Right ventricle myocardium superior (tissue), 1 donor: ENCODE measurements at regions not wholly inside any gene's neighbourhood (a gene's known extent, or its start where the extent isn't known, plus 50 kb on each side); places are given as distances from the start of the nearest gene placed in this dataset.
A peak's percentile ranks its signal among the peaks of the same experiment; 100 is the strongest.
"Not testable (repeated sequence)": the region's sequence is repeated elsewhere in the genome, so short reads cannot be mapped to it uniquely, and the experiment has no call there.

Experiments
- ATAC-seq: fragments of 200-7000 bp; cut with Tn5 transposase; one replicate; pipeline ENCODE4 v1.9.1; 2020; ENCODE audit warnings: mild to moderate bottlenecking; ENCODE audit not compliant: poor library complexity
- DNase-seq: peaks from one replicate; pipeline ENCODE4 v3.0.0-alpha.2; 2020
- intact Hi-C: fragments of 100-400 bp; cut with DNase I; formaldehyde crosslinking; loops from one replicate; pipeline ENCODE4 v1.11.2; 2022
- donor health status: DM: no; HTN: yes; CAD: no; lungs with severe emphysema.

DNA sequence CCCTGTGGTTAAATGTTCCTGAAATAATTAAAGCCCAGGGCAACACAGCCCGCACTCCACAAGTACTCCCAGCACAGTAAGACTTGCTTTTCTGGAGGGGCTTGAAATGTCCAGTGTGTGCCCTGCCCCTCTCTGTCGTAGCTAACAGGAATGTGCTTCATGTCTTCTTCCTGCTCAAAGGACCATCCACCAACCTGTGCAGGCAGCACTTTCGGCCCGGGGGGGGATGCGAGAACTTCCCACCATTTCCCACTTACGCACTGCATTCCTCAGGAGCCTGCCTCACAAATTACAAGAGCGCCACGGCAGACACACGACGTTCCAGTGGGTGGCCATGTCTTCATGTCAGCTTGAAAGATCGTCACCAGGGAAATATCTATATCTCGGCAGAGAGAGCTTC is 70.3 kb upstream of the CLEC6A start:
- intact Hi-C loops, DNase-seq, ATAC-seq: not testable (repeated sequence)

DNA sequence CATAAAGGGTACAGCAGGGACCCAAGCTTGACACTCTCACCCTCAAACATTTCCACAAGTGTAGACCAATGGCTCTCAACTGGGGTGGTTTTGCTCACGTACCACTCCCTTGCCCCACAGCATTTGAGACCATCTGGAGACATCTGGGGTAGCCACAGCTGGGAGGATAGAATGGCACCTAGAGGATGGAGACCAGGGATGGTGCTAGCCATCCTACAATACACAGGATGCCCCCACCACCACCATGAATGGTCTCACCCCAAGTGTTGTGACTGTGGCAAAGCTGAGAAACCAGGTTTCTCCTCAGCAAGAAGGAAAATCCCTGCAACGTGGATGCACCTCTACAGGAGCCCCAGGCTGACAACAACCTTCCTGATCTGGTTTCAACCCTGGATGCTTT is 69.1 kb upstream of the CLEC6A start:
- DNase-seq, ATAC-seq, intact Hi-C loops: not testable (repeated sequence)

DNA sequence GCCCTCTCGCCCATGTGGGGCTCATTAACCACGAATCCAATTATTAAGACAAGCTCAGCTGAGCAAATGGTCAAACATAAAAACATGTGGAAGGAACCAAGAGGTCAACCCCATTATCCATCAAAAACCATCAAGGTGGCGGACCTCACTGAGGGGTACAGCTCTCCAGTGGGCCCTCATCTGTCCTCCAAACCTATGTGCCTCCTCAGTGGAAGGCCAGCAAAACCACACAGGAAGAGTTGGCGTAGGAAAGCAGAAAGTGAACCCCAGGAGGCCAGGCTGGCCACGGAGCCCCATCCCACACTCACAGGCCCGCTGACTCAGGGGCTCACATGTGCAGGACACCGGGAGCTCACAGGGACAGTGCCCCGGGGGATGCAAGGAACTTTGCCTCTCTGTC is 66.5 kb upstream of the CLEC6A start:
- intact Hi-C loops, ATAC-seq, DNase-seq: not testable (repeated sequence)

DNA sequence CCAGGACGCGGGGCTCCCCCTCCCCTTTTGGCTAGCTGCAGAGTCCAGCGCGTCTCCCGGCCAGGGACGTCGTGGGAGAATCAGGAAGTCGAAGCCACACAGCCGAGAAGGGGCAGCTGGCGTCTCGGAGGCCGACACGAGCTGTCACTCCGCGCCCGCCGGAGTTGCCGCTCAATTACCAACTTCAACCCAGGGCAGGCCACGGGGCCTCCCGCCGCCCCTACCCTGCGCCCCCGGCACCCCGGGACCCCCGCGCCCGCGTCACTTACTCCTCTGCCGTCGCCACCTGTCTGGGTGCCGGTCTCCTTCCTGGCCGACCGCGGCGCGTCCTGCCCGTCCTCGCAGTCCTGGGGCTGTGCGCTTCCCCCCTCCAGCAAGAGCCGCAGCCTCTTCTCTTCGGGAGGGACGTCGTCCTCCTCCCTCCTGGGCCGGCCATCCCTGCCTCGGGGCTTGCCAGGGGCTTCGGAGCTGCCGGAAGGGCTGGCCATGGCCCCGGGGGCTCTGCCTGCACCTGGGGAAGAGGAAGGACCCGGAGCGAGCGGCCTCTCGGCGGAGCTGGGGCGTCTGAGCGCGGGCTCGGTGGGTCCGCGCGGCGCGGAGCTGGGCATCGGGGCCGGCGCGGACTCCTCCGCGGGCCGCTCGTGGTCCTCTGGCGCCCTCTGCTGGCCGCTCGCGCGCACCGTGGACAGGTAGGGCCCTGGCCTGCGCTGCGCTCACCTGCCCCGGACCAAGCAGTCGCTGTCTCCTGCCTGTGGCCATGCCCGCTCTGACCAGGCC is 65.6 kb upstream of the CLEC6A start:
- ATAC-seq, intact Hi-C loops: not testable (repeated sequence)
- DNase-seq, result peak; percentile 46

DNA sequence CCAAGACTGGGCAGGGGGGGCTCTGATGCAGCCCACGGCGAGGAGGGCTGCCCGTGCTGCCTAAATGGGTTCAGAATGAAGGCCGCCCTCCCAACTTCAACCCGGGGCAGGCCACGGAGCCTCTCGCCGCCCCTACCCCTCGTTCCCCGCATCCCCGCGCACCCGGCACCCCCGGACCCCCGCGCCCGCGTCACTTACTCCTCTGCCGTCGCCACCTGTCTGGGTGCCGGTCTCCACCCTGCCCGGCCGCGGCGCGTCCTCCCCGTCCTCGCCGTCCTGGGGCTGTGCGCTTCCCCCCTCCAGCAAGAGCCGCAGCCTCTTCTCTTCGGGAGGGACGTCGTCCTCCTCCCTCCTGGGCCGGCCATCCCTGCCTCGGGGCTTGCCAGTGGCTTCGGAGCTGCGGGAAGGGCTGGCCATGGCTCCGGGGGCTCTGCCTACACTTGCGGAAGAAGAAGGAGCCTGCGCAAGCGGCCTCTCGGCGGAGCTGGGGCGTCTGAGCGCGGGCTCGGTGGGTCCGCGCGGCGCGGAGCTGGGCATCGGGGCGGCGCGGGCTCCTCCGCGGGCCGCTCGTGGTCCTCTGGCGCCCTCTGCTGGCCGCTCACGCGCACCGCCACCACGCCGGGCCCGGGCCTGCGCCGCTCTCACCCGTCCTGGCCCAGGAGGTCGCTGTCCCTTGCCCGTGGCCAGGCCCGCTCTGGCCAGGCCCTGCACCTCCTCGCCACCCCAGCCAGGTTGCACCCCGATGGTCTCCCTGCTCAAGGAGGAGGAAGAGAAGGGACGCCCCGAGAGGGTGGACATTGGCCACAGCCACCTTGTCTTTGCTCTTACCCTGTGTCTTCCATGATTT is 59.3 kb upstream of the CLEC6A start:
- intact Hi-C loops, result not testable (repeated sequence)
- DNase-seq (peak; percentile 85), ATAC-seq (peak; percentile 82)

DNA sequence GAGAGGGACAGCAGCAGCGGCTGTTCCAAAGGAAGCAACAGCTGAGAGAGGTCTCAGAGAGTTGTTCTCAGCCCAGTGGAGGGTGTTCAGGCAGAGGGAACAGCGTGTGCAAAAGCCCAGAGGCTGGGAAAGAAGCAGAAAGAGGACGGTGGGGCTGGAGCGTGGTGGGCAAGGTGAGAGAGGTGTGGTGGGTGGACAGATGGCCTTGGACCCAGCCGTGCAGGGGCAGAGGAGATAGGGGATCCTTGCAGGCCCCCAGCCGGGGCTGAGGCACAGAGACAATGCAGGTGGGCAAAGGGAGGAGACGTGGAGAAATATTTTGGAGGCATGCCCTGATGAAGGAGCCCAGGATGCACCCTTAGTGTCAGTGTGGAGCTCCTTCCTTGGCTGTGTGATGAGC is 58.4 kb upstream of the CLEC6A start:
- ATAC-seq, intact Hi-C loops, DNase-seq: not testable (repeated sequence)

DNA sequence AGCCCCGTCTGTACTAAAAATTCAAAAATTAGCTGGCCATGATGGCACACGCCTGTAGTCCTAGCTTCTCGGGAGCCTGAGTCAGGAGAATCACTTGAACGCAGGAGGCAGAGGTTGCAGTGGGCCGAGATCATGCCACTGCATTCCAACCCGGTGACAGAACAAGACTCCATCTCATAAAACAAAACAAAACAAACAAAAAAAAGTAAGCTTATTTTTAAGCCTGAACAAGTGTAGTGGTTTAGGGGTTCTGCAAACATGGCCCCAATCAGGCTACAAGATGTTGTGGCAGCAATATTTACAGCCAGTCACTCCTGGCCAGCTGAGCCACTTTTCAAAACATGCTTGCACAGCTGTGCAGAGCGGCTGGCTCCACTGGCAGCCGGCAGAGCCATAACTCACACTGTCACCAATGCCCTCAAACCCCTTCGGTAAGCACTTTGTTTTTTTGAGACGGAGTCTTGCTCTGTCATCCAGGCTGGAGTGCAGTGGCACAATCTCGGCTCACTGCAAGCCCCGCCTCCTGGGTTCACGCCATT is 56.2 kb upstream of the CLEC6A start:
- intact Hi-C loops, DNase-seq, ATAC-seq: not testable (repeated sequence)

DNA sequence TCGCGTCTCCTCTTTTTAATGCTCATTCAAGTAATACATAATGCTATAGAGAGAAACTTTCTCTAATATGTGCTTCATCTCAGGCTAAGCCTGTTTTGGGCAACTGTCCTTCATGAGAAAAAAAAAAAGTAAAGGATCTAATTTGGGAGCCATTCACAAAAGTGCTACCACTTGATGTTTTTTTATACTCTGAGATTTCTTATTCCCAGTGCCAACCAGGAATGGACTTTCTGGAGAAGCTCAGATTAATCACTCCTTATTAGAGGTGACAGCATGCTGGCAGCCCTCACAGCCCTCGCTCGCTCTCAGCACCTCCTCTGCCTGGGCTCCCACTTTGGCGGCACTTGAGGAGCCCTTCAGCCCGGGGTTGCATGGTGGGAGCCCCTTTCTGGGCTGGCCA is 51.9 kb upstream of the CLEC6A start:
- intact Hi-C loops, ATAC-seq, DNase-seq: not testable (repeated sequence)

DNA sequence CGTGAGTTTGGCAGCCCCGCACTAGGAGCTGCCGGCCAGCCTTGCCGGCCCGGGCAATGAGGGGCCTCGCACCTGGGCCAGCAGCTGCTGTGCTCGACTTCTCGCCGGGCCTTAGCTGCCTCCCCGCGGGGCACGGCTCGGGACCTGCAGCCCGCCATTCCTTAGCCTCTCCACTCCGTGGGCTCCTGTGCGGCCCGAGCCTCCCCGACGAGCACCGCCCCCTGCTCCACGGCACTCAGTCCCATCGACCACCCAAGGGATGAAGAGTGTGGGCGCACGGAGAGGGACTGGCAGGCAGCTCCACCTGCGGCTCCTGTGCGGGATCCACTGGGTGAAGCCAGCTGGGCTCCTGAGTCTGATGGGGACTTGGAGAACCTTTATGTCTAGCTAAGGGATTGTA is 51.4 kb upstream of the CLEC6A start:
- DNase-seq, intact Hi-C loops, ATAC-seq: not testable (repeated sequence)
